NCI-H146 treated with DMSO at 0.1 percent for 48 hours (cell line): ENCODE measurements at regions not wholly inside any gene's neighbourhood (a gene's known extent, or its start where the extent isn't known, plus 50 kb on each side); places are given as distances from the start of the nearest gene placed in this dataset.

Experiments used
- DNase-seq: peaks from one replicate; lab custom pipeline; 2025; ENCODE audit not compliant: unreplicated experiment; lab: John Stamatoyannopoulos, UW

DNA sequence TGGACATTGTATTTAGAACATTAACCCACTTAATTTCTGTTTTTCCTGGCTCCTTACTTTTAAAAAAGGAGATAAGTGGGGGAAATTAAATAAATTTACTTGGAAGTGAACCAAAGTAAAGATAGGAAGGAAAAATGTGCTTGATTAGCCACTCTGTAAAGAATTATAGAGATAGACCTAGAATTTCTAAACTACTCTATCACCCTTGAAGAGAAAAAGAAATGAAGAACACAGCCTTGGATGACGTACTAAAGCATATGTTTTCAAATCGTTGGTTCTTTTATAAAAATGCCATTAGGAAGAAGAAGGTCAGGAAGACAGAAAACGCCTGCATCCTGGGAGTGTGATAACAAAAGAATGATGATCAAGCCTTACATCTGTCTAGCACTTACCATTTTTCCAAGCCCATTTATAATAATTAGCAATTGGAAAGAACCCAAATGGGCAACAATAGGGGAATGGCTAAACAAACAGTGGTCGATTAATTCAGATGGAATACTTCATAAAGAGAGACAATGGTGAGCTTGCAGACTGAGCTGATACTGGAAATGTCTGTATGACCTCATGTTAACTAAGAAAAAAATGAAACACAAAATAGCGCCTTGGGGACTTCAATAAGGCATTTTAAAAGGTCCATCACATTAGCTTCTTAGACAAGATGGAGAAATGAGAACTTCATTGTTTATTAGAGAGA is 81.0 kb upstream of the LRRC55 start:
- DNase-seq = peak; percentile 53

DNA sequence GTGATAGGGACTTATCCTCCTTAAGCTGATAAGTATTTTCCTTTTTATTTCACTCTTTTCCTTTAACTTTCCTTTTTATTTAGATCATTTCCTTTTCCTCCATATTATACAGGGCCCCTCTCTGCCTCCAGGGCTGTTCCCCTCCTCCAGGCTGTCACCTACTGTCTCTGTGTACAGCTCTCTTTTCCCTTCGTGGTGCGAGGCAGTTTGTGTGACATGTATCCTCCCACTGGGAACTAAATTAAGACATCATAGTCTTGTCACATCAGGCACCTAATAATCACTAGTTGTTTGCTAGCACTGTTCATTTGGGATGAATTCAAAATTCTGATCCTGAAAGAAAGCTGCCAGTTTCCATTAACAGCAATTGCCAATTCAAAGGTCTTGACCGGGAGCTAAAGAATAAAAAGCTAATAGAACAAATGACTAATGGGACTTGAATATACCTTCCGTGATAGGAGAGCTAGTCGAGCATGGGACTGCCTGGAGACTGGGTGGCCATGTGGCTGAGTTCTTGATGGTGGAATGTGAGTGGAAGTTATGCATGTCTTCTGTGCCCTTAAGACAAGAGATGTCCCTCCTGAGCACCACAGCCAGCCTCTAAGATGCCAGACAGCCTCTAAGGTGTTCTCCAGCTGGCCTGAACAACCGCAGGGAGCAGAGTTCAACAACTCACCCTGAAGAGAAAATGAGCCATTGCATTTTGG is 77.7 kb upstream of the LRRC55 start:
- no peak for DNase-seq

DNA sequence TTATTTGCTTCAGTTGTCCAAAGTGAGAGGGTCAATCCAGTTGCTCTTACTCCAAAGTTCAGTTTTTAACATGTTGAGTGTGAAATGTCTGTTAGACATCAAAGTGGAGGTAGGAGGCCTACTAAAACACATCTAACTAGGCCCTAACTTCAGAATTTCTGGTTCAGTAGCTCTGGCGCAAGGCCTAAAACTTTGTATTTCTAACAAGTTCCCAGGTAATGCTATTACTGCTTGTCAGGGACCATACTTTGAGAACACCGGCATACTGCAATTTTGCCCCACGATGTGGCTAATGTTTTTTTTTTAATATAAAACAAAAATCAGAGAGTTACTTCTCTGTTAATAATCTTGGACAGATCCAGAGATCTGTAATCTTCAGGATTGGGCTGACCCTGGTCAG is 72.4 kb upstream of the LRRC55 start:
- DNase-seq = no peak

GRCh38 chr11:57111619-57112018 is 70.1 kb upstream of the LRRC55 start:
- no peak for DNase-seq

- no peak for DNase-seq
Measured at GRCh38 chr11:57116654-57117053, 65.1 kb upstream of the LRRC55 start.

GRCh38 chr11:57120192-57120965 is 61.4 kb upstream of the LRRC55 start:
- DNase-seq = no peak

- DNase-seq = no peak
Measured at GRCh38 chr11:57121996-57122395, 59.8 kb upstream of the LRRC55 start.

DNA sequence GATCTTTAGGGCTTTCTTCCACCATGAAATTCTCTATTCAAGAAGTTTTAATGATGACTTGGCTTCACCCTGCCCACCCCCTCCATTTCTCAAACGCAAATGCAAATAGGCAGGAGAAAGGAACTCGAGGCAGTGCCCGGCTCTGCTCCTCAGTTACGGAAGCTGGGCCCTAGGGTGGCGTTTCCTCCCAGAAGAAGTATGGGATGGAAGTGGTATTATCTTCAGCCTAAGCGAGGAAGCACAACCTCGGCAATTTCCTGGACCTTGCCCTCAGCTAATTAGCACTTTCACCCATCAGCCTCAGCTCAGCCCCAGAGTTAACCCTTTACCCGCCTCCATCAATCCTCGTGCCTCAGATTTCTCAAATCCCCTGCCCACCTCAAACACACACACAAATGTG is 58.2 kb upstream of the LRRC55 start:
- no peak for DNase-seq

- DNase-seq = no peak
Measured at GRCh38 chr11:57124505-57124904, 57.2 kb upstream of the LRRC55 start.

DNA sequence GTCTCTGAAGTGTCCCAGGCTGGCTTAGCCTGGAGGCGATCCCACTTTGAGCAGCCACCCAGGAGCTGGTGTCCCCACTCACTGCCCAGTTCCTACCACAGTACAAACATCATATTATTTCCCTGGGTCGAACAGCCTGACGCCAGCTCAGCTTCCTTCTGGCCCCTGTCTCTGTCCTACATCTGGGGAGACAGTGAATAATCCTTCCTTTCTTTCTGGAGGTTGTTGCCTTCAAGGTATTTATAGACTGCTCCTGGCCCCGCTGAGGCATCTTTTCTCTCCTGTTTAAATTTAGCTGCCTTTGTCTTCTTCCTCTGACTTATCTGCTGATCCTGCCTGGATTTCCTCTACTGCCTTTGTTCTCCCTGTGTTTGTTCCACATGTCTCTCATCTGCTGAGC is 56.8 kb upstream of the LRRC55 start:
- DNase-seq = no peak

GRCh38 chr11:57126766-57127400 is 54.9 kb upstream of the LRRC55 start:
- DNase-seq = no peak

DNA sequence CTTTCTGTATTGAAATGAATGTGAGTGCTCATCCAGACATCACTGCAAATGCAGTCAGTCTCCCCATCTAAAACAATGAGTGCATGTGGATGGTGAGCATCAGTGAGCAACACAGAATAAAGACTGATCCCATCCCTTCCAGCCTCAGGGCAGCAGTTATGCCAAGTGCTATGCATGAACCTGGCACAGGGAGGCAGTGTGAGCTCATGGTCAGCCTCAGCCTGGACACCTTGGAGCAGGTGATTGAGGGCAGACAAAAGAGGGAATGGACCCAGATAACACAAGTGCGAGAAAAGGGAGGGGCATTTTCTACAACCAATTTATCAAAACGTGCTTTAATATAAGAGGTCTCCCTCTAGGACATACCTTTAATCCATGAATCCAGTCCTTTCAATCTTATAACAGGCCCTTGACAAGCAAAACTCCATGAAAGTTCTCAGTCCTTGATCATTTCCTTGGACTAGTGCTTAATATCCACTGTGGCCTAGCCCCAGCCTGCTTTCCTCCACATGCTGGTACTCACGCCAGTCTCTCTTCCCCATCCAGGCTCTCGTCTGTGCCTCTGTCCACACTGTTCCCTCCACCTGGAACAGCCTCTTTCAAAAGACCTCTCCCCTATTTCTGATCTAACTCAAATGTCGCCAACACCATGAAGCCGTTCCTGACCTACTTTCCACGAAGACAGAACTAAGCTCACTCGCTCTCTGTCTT is 50.5 kb upstream of the LRRC55 start:
- DNase-seq = peak; percentile 5
